H9 (cell line): ENCODE measurements at regions not wholly inside any gene's neighbourhood (a gene's known extent, or its start where the extent isn't known, plus 50 kb on each side); places are given as distances from the start of the nearest gene placed in this dataset.

Experiments
- DNase-seq: peaks from one replicate; pipeline ENCODE4 v3.0.0-alpha.2; 2017
- H2AFZ ChIP-seq: one replicate; pipeline ENCODE4 v1.6.1; 2013; ENCODE audit warnings: mild to moderate bottlenecking, low read length, control low read depth, moderate library complexity
- H2AK5ac ChIP-seq: 2 replicates; pipeline ENCODE4 v1.6.1; 2013; ENCODE audit warnings: low read length, control low read depth, mixed read lengths; ENCODE audit not compliant: insufficient read length
- H2BK120ac ChIP-seq: one replicate; pipeline ENCODE4 v1.6.1; 2013; ENCODE audit warnings: low read depth, mild to moderate bottlenecking, low read length, control low read depth, inconsistent platforms; ENCODE audit not compliant: poor library complexity, severe bottlenecking
- H2BK12ac ChIP-seq: 2 replicates; pipeline ENCODE4 v1.6.1; 2013; ENCODE audit warnings: low read length, control low read depth, mixed read lengths, low read depth; ENCODE audit not compliant: insufficient read length
- H2BK15ac ChIP-seq: 2 replicates; pipeline ENCODE4 v1.6.1; 2013; ENCODE audit warnings: low read depth, low read length, control low read depth
- H2BK20ac ChIP-seq: one replicate; pipeline ENCODE4 v1.6.1; 2013; ENCODE audit warnings: low read depth, mild to moderate bottlenecking, low read length, control low read depth, inconsistent platforms; ENCODE audit not compliant: poor library complexity, severe bottlenecking
- H2BK5ac ChIP-seq: 2 replicates; pipeline ENCODE4 v1.6.1; 2013; ENCODE audit warnings: low read length, control low read depth, mixed read lengths; ENCODE audit not compliant: insufficient read length
- H3K14ac ChIP-seq: 2 replicates; pipeline ENCODE4 v1.6.1; 2013; ENCODE audit warnings: low read length, control low read depth; ENCODE audit not compliant: insufficient read depth
- H3K18ac ChIP-seq: 2 replicates; pipeline ENCODE4 v1.6.1; 2013; ENCODE audit warnings: low read depth, mild to moderate bottlenecking, mixed read lengths, low read length, control low read depth; ENCODE audit not compliant: insufficient read length
- H3K23ac ChIP-seq: 2 replicates; pipeline ENCODE4 v1.6.1; 2013; ENCODE audit warnings: low read length, control low read depth, mixed read lengths, low read depth; ENCODE audit not compliant: insufficient read length
- H3K23me2 ChIP-seq: 2 replicates; pipeline ENCODE4 v1.6.1; 2013; ENCODE audit warnings: low read depth, mild to moderate bottlenecking, mixed read lengths, low read length, control low read depth; ENCODE audit not compliant: insufficient read length, poor library complexity, severe bottlenecking
- H3K27ac ChIP-seq: 2 replicates; pipeline ENCODE4 v1.5.1; 2013; ENCODE audit warnings: low read length, control low read depth, mixed read lengths, low read depth; ENCODE audit not compliant: insufficient read length
- H3K27me3 ChIP-seq: 2 replicates; pipeline ENCODE4 v1.6.1; 2013; ENCODE audit warnings: low read length, control low read depth, inconsistent platforms; ENCODE audit not compliant: insufficient read depth
- H3K4ac ChIP-seq: 2 replicates; pipeline ENCODE4 v1.6.1; 2013; ENCODE audit warnings: low read depth, mild to moderate bottlenecking, control low read depth, inconsistent platforms, low read length, moderate library complexity
- H3K4me1 ChIP-seq: 2 replicates; pipeline ENCODE4 v1.6.1; 2013; ENCODE audit warnings: low read length, control low read depth, inconsistent platforms; ENCODE audit not compliant: insufficient read depth
- H3K4me2 ChIP-seq: 2 replicates; pipeline ENCODE4 v1.6.1; 2013; ENCODE audit warnings: low read length, control low read depth, mixed read lengths; ENCODE audit not compliant: insufficient read length, insufficient read depth
- H3K56ac ChIP-seq: 2 replicates; pipeline ENCODE4 v1.6.1; 2013; ENCODE audit warnings: low read depth, mild to moderate bottlenecking, mixed read lengths, low read length, control low read depth; ENCODE audit not compliant: insufficient read length
- H3K79me1 ChIP-seq: 2 replicates; pipeline ENCODE4 v1.6.1; 2013; ENCODE audit warnings: low read depth, mild to moderate bottlenecking, moderate library complexity, low read length, control low read depth, inconsistent platforms; ENCODE audit not compliant: insufficient read depth, poor library complexity, severe bottlenecking
- H3K79me2 ChIP-seq: 2 replicates; pipeline ENCODE4 v1.6.1; 2013; ENCODE audit warnings: low read length, control low read depth, inconsistent platforms; ENCODE audit not compliant: insufficient read depth
- H3K9ac ChIP-seq: 2 replicates; pipeline ENCODE4 v1.6.1; 2013; ENCODE audit warnings: low read length, control low read depth, mixed read lengths; ENCODE audit not compliant: insufficient read length; ENCODE audit errors: extremely low read depth
- H3K9me3 ChIP-seq: one replicate; pipeline ENCODE4 v1.6.1; 2013; ENCODE audit warnings: low read depth, low read length, inconsistent platforms; ENCODE audit not compliant: control insufficient read depth
- H3T11ph ChIP-seq: one replicate; pipeline ENCODE4 v1.6.1; 2013; ENCODE audit warnings: mild to moderate bottlenecking, low read length, control low read depth, inconsistent platforms
- H4K20me1 ChIP-seq: one replicate; pipeline ENCODE4 v1.6.1; 2013; ENCODE audit not compliant: control insufficient read depth, insufficient read length, insufficient read depth
- H4K5ac ChIP-seq: 2 replicates; pipeline ENCODE4 v1.6.1; 2013; ENCODE audit warnings: low read depth, mild to moderate bottlenecking, mixed read lengths, low read length, control low read depth; ENCODE audit not compliant: insufficient read length
- H4K8ac ChIP-seq: replicated peaks from 2 replicates; pipeline ENCODE4 v1.6.1; 2013; ENCODE audit warnings: low read length, control low read depth, mixed read lengths, low read depth; ENCODE audit not compliant: insufficient read length
- H4K91ac ChIP-seq: 2 replicates; pipeline ENCODE4 v1.6.1; 2013; ENCODE audit warnings: low read depth, mild to moderate bottlenecking, moderate library complexity, mixed read lengths, low read length, control low read depth; ENCODE audit not compliant: insufficient read length
- H3K27ac Mint-ChIP-seq, 3 experiments: 2 replicates in 2 of 3; 3 replicates in 1 of 3; pipeline ENCODE4 v1.8.0; 2020 to 2021; ENCODE audit warnings: mixed read lengths in 3 of 3, mild to moderate bottlenecking in 1 of 3, moderate library complexity in 1 of 3
- H3K27me3 Mint-ChIP-seq: 2 replicates; pipeline ENCODE4 v1.8.0; 2021; ENCODE audit warnings: low read depth, mild to moderate bottlenecking, moderate library complexity, mixed read lengths
- H3K36me3 Mint-ChIP-seq, 3 experiments: 2 replicates in 2 of 3; 3 replicates in 1 of 3; pipeline ENCODE4 v1.8.0; 2020 to 2021; ENCODE audit warnings: low read depth in 3 of 3, mixed read lengths in 3 of 3; ENCODE audit not compliant: insufficient read depth in 1 of 3
- H3K4me1 Mint-ChIP-seq, 2 experiments: 2 replicates each; pipeline ENCODE4 v1.8.0; 2020; ENCODE audit warnings: mixed read lengths in 2 of 2
- H3K4me3 Mint-ChIP-seq, 2 experiments: 2 replicates in 1 of 2; 3 replicates in 1 of 2; pipeline ENCODE4 v1.8.0; 2020 to 2021; ENCODE audit warnings: mild to moderate bottlenecking in 2 of 2, mixed read lengths in 2 of 2, moderate library complexity in 1 of 2
- H3K9me3 Mint-ChIP-seq, 2 experiments: 2 replicates in 1 of 2; 3 replicates in 1 of 2; pipeline ENCODE4 v1.8.0; 2020; ENCODE audit warnings: mild to moderate bottlenecking in 2 of 2, mixed read lengths in 2 of 2, moderate library complexity in 1 of 2
- WGBS: extraction: QIAGEN DNeasy Blood & Tissue Kit; methylation state at CpG from one replicate; pipeline ENCODE4 v1.1.7; 2013; ENCODE audit warnings: missing lambda C conversion rate, low lambda C conversion rate, mixed read lengths; ENCODE audit not compliant: insufficient read length; ENCODE audit errors: extremely low coverage; 5-methylcytosine and 5-hydroxymethylcytosine counted together
- TF ChIP-seq, protein P1 (sequence below): fragments of 200-600 bp; sonication (generic); conservative IDR thresholded peaks from 3 replicates; pipeline ENCODE4 v1.8.0; 2021; ENCODE audit warnings: antibody characterized with exemption, mild to moderate bottlenecking

DNA sequence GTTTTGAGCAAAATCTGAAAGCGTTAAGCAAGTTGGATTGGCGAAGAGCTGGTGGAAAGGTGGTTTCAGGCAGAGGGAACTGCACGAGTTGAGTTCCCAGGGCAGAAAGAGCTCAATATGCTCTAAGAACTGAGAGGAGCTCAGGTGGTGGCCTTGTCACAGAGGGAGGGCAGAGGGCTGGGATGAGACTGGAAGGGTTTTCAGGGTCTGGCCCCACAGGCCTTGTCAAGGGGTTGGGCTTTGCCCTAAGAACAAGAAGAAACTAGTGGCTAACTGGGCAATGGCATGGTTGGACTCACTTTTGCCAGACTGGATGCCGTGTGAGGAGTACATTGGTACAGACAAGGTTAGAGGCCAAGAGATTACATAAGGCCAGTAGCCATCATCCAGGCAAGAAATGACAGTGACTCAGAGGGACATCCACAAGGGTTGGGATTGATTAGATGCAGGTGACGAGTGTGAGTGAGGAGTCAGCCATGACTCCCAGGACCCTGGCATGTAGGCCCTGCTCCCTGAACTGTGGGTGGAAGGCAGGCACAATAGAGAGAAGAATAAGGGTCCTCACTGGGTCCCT is 75.1 kb upstream of the SMIM23 start:
- H3T11ph ChIP-seq, result no peak overlapping the region
- no peak overlapping the region for H3K4me3 Mint-ChIP-seq
- H2BK15ac ChIP-seq, result no peak overlapping the region
- H3K9me3 ChIP-seq, result no peaks in the 10 kb centered on the region
- no peaks in the 10 kb centered on the region for H3K79me1 ChIP-seq
- H3K23me2 ChIP-seq, result no peaks in the 10 kb centered on the region
- no peak overlapping the region for H4K8ac ChIP-seq
- no peak overlapping the region for H3K23ac ChIP-seq
- no peak overlapping the region for H3K27ac Mint-ChIP-seq
- no peaks in the 10 kb centered on the region for H3K4me1 ChIP-seq
- H4K5ac ChIP-seq, result no peak overlapping the region
- no peaks in the 10 kb centered on the region for H3K79me2 ChIP-seq
- H2BK5ac ChIP-seq, result no peak overlapping the region
- H3K4me1 Mint-ChIP-seq, result peaks cover 2 to 14% of the 10 kb centered on the region in 2 experiments; a peak in 3 of 4 replicates
- no peak overlapping the region for H3K27ac ChIP-seq
- H3K9me3 Mint-ChIP-seq, result peaks cover 0 to 2% of the 10 kb centered on the region in 2 experiments; a peak in 3 of 5 replicates
- no peak overlapping the region for H3K14ac ChIP-seq
- no peak overlapping the region for H2AFZ ChIP-seq
- WGBS, result no CpG with 5 or more reads among the region's 5 CpGs
- no peak overlapping the region for H2BK12ac ChIP-seq
- no peak overlapping the region for H2BK120ac ChIP-seq
- H4K20me1 ChIP-seq, result no peaks in the 10 kb centered on the region
- H3K56ac ChIP-seq, result no peak overlapping the region
- peaks cover 2% of the 10 kb centered on the region for H3K27me3 Mint-ChIP-seq
- TF ChIP-seq, protein P1, sequence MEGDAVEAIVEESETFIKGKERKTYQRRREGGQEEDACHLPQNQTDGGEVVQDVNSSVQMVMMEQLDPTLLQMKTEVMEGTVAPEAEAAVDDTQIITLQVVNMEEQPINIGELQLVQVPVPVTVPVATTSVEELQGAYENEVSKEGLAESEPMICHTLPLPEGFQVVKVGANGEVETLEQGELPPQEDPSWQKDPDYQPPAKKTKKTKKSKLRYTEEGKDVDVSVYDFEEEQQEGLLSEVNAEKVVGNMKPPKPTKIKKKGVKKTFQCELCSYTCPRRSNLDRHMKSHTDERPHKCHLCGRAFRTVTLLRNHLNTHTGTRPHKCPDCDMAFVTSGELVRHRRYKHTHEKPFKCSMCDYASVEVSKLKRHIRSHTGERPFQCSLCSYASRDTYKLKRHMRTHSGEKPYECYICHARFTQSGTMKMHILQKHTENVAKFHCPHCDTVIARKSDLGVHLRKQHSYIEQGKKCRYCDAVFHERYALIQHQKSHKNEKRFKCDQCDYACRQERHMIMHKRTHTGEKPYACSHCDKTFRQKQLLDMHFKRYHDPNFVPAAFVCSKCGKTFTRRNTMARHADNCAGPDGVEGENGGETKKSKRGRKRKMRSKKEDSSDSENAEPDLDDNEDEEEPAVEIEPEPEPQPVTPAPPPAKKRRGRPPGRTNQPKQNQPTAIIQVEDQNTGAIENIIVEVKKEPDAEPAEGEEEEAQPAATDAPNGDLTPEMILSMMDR, result no peak
- no peak overlapping the region for H3K18ac ChIP-seq
- H2AK5ac ChIP-seq, result no peak overlapping the region
- no peak overlapping the region for H3K4ac ChIP-seq
- no peaks in the 10 kb centered on the region for H3K36me3 Mint-ChIP-seq
- no peak overlapping the region for H2BK20ac ChIP-seq
- no peak overlapping the region for H3K4me2 ChIP-seq
- peak; percentile 31 for DNase-seq
- H3K27me3 ChIP-seq, result no peaks in the 10 kb centered on the region
- H4K91ac ChIP-seq, result no peak overlapping the region
- no peak overlapping the region for H3K9ac ChIP-seq
